ENCODE measurements at regions not wholly inside any gene's neighbourhood (a gene's known extent, or its start where the extent isn't known, plus 50 kb on each side); places are given as distances from the start of the nearest gene placed in this dataset.

DNA sequence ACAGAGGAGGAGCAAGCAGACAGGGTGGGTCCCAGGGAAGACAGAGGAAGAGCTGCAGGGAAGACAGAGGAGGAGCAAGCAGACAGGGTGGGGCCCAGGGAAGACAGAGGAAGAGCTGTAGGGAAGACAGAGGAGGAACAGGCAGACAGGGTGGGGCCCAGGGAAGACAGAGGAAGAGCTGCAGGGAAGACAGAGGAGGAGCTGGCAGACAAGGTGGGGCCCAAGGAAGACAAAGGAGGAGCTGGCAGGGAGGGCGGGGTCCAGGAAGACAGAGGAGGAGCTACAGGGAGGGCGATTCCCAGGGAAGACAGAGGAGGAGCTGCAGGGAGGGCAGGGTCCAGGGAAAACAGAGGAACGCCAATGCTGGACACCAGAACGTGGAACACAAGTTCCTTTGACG, 66.5 kb downstream of the PLXNA1 start:
- DNase-seq: no peak

- DNase-seq: no peak
These were observed 67.8 kb downstream of the PLXNA1 start for GRCh38 chr3:127050733-127051132.

GRCh38 chr3:127052121-127052561, 69.2 kb downstream of the PLXNA1 start:
- DNase-seq: no peak

- DNase-seq: no peak
These were observed 70.1 kb downstream of the PLXNA1 start for GRCh38 chr3:127053026-127053425.

GRCh38 chr3:127053450-127053849, 70.5 kb downstream of the PLXNA1 start:
- no peak for DNase-seq

DNA sequence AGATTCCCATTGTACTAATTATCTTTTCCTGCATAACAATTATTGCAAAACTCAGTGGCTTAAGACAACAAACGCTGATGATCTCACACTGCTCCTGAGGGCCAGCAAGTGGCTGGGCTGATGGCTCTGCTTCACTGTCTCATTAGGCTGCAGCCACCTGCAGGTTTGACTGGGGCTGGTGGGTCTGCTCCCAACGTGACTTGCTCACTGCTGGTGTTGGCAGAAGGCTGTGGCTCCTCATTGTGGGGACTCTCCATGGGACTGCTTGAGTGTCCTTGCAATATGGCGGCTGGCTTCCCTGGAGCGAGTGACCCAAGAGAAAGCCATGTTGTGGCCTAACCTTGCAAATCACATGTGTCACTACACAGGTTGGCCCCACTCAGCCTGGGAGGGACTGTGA, 71.1 kb downstream of the PLXNA1 start:
- no peak for DNase-seq

DNA sequence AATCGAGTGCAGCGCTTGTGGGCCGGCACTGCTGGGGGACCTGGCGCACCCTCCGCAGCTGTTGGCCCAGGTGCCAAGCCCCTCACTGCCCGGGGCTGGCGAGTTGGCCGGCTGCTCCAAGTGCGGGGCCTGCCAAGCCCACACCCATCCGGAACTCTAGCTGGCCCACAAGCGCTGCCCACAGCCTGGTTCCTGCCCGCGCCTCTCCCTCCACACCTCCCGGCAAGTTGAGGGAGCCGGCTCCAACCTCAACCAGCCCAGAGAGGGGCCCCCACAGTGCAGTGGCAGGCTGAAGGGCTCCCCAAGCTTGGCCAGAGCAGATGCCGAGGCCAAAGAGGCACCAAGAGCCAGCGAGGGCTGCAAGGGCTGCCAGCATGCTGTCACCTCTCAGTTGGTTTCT, 73.4 kb downstream of the PLXNA1 start:
- DNase-seq: no peak

DNA sequence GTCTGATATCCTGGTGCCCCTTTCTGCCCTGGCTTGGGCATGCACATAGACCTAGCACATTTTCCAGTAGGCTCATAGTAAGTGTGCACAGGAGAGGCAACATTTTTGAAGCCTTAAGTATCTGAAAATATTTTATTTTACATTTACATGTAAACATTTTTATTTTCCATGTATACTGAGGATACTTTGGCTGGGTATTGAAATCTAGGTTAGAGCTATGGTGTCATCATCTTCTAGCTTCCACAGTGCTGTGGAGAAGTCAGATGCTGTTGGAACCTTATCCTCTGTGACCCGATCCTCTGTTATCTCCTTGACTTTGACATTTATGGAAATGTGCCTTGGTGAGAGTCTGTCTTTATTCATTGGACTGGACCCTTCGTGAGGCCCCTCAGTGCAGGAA, 74.1 kb downstream of the PLXNA1 start:
- DNase-seq: no peak

- DNase-seq: no peak
These were observed 76.2 kb downstream of the PLXNA1 start for GRCh38 chr3:127059072-127059471.

DNA sequence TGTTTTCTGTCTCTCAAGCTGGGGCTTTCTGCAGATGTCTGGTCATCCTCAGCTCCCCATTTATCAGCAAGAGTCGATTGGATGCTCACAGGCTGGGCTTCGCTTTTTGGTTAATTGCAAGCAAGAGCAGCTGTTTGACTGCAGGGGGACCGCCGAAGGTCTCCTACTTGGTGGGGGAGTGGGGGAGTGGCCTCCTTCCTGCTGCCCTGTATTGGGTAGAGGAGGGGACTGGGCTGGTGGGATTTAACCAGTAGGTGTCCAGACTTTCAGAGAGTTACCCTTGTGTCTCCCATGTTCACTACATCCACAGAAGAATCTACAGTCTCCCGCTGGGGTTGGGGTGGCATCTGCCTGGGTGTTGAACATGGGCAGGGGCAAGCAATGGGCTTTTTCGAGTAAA, 78.7 kb downstream of the PLXNA1 start:
- no peak for DNase-seq

DNA sequence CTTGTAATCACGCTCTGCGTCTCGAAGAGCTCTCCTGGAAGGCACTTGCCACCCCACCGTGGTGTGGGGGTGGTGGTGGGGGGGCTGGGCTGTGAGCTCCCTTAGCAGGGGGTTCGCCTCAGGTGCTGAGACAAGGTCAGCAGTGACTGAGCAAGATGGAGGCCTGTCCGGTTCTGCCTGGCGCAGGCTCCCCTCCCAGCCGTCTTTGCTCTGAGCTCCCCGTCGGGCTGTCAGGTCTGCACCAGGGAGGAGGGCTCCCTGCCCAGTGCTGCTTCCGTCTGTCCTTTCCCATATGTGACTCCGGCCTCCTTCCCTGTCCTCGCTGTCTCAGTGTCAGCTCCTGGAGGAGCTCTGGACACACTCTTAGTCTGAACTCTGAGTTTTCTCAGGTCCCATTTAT, 80.0 kb downstream of the PLXNA1 start:
- DNase-seq: no peak

- no peak for DNase-seq
These were observed 81.0 kb downstream of the PLXNA1 start for GRCh38 chr3:127063916-127064315.

DNA sequence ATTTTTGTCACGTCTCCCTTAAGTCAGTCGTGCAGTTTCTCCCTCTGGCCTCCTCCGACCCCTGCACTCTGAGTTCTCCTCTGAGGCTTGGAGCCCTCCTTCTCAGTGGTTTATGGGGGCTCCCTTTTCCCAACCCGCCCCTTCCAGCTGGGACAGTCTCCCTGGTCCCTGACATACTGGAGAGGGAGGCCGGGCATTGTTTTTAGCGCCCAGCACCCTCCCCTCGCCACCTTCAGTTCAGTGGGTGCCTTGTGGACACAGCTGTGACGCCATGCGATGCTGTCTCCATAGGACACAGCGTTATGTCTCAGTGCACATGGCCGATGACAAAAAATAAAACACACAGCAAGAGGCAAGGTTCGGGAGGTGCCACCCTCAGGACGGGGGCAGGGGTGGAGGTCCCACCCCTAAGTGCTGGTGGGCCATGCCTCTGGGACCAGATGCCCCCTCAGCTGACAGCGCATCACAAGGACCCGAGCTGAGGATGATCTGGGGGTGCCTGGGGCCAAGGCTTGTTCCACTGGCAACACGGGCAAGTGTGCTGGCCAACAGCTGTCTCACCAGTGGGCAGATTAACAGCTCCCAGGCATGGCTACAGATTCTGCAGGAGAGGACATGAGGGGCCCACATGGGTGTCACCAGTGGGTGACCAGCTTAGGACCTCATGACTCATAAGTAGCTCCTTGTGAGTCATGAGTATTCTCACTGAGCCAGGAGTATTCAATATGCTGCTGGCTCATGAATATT, 81.6 kb downstream of the PLXNA1 start:
- DNase-seq: peak; percentile 65

DNA sequence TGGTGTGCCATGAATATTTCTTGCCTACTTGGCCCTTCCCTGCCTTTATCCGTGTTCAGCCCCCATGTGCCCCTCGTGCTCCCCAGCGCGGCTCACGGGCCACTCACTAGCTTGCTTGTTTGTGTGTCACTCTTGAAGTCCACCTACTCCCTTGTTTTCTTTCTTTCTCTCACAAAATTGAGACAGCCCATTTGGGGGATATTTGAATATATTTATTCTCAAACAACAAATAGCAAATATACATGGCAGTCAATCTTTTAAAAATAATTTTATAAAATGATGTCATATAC, 82.2 kb downstream of the PLXNA1 start:
- DNase-seq: no peak

GRCh38 chr3:127065561-127066290, 82.8 kb downstream of the PLXNA1 start:
- DNase-seq: no peak

- no peak for DNase-seq
These were observed 83.7 kb downstream of the PLXNA1 start for GRCh38 chr3:127066635-127067034.

- no peak for DNase-seq
These were observed 84.4 kb downstream of the PLXNA1 start for GRCh38 chr3:127067116-127067910.

DNA sequence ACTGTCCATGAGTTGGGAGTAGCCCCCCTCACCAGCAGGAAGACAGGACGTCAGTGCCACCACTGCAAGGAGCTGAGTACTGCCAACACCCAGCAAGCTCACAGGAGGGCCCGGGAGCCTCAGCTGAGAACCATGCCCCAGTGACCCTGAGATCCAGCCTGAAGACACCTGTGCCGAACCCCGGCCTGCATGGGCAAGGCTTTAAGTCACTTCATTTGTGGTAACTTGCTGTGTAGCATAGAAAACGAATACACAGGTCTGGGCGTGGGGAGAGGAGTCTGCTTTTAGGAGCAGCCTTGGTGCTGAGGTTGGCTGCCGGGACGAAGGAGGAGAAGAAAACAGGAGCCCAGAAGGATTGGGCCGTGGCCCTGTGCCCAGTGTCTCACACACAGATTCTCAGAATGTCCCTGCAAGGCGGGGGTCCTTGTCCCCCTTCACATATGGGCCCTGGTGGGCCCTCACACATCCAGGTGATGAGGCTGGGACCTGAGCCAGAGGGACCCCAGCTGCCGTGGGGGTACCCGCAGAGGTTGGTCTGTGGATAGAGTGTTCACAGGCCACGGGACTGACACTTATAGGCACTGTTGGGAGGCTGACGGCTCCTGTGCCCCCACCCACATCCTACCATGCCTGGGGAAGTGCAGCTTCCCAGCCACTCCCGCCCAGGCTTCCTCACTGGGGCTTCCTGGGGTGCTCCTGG, 85.3 kb downstream of the PLXNA1 start:
- no peak for DNase-seq

DNA sequence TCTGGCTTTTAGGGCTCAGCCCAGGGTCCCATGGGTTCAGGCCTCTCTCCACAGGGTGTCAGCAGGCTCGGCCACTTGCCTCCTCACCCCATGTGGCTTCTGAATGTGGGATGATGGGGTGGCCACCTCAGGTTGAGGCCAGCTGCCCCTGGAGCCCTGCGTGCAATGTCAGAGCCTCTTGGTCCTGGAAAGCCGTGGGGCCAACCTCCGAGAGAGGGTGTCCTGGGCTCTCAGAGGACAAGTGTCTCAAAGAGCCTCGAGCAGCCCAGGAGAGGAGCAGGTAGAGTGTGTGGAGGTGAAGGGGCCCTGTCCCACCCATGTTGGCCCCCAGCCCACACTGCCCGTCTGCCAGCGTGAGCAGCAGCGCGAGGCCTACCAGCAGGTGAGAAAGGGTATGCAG, 86.0 kb downstream of the PLXNA1 start:
- no peak for DNase-seq

DNA sequence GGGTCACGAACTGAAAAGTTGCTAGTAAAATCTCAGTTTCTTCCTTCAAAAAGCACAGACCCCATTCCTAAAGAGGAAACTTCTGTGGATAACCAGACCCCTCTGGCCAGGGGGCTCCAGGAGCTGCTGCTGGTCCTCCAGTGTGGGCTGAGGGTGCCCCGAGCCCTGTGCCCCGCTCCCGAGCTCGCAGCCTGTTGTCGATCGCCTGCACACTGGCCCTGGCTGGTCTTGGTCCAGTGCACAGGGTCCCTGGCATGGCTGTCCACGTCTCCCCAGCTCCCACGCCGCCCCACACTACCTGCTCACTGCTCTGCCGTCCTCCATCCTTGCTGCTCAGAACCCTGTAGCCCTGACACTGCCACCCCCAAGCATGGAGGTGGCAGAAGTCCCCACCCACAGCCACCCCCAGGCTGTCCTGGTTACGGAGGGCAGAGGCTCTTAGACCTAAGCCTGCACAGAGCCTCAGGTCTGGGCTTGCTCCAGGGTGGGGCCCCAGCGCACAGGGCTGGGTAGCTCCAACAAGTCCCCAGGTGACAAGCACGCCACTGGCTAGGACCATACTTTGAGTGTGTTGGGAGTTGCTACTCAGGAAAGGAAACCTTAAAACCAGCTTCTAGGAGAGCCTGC, 87.0 kb downstream of the PLXNA1 start:
- no peak for DNase-seq

- DNase-seq: no peak
These were observed 87.9 kb downstream of the PLXNA1 start for GRCh38 chr3:127070776-127071175.

- no peak for DNase-seq
These were observed 88.7 kb downstream of the PLXNA1 start for GRCh38 chr3:127071597-127072001.

DNA sequence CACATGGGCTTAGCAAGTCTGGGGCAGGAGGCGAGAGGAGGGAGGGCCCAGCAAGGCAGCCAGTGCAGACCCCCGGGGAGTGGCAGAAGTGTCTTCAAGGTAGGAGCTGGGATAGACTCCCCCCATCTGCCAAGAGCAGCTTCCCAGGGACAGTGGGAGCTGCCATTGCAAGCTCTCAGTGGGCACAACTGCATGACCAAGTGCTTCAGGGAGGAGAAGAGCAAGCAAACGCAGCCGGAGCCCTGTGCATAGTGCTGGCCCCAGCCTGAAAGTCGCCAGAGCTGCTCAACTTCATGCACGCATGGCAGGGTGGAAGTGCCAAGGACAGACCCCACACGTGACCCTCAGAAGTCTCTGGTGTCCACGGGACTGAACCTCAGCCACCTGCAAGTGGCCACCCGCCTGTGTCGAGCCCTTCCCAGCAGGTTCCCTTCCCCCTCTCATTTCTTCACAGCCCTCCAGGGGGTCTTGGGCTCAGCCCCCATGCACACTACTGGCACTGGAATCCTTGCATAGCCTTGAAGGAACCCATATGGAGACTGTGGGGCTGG, 89.4 kb downstream of the PLXNA1 start:
- DNase-seq: no peak

Data from inflammatory macrophage treated with lipopolysaccharide for 4 hours (primary cell).